HK-2 (cell line): ENCODE measurements at regions not wholly inside any gene's neighbourhood (a gene's known extent, or its start where the extent isn't known, plus 50 kb on each side); places are given as distances from the start of the nearest gene placed in this dataset.

Experiments
- DNase-seq: peaks from one replicate; pipeline ENCODE4 v3.0.0-alpha.2; 2018; ENCODE audit not compliant: unreplicated experiment

- DNase-seq: no peak
These were observed 132.9 kb upstream of the SIX2 start for GRCh38 chr2:45141883-45142866.

GRCh38 chr2:45140675-45141074 lies 131.4 kb upstream of the SIX2 start:
- DNase-seq: no peak

GRCh38 chr2:45138904-45139303 lies 129.7 kb upstream of the SIX2 start:
- no peak for DNase-seq

GRCh38 chr2:45137966-45138695 lies 128.9 kb upstream of the SIX2 start:
- no peak for DNase-seq

- no peak for DNase-seq
These were observed 125.5 kb upstream of the SIX2 start for GRCh38 chr2:45134726-45135125.

GRCh38 chr2:45134014-45134413 lies 124.8 kb upstream of the SIX2 start:
- no peak for DNase-seq

- no peak for DNase-seq
These were observed 123.3 kb upstream of the SIX2 start for GRCh38 chr2:45132551-45132950.

- DNase-seq: no peak
These were observed 122.3 kb upstream of the SIX2 start for GRCh38 chr2:45131587-45131986.

- DNase-seq: no peak
These were observed 121.5 kb upstream of the SIX2 start for GRCh38 chr2:45130736-45131135.

- DNase-seq: peak; percentile 10
These were observed 119.3 kb upstream of the SIX2 start for GRCh38 chr2:45128580-45128997.

- no peak for DNase-seq
These were observed 118.6 kb upstream of the SIX2 start for GRCh38 chr2:45127891-45128290.

- no peak for DNase-seq
These were observed 118.1 kb upstream of the SIX2 start for GRCh38 chr2:45127321-45127720.

- DNase-seq: no peak
These were observed 116.0 kb upstream of the SIX2 start for GRCh38 chr2:45125232-45125631.

- no peak for DNase-seq
These were observed 115.2 kb upstream of the SIX2 start for GRCh38 chr2:45124456-45124855.

- no peak for DNase-seq
These were observed 114.4 kb upstream of the SIX2 start for GRCh38 chr2:45123521-45124191.

- DNase-seq: no peak
These were observed 113.8 kb upstream of the SIX2 start for GRCh38 chr2:45123065-45123464.

- no peak for DNase-seq
These were observed 112.1 kb upstream of the SIX2 start for GRCh38 chr2:45121236-45121927.

- DNase-seq: no peak
These were observed 111.3 kb upstream of the SIX2 start for GRCh38 chr2:45120546-45120945.

GRCh38 chr2:45119855-45120254 lies 110.6 kb upstream of the SIX2 start:
- DNase-seq: no peak

GRCh38 chr2:45119038-45119437 lies 109.8 kb upstream of the SIX2 start:
- no peak for DNase-seq

GRCh38 chr2:45117383-45117782 lies 108.1 kb upstream of the SIX2 start:
- no peak for DNase-seq

GRCh38 chr2:45115181-45115580 lies 105.9 kb upstream of the SIX2 start:
- no peak for DNase-seq
